GM12864 (cell line): ENCODE measurements at regions not wholly inside any gene's neighbourhood (a gene's known extent, or its start where the extent isn't known, plus 50 kb on each side); places are given as distances from the start of the nearest gene placed in this dataset.

Experiments
- DNase-seq: peaks from one replicate; pipeline ENCODE4 v3.0.0-alpha.2; 2011; ENCODE audit warnings: low read depth
- H3K4me3 ChIP-seq: 2 replicates; pipeline ENCODE4 v1.5.1; 2011; ENCODE audit warnings: mild to moderate bottlenecking, low read depth, low read length, control low read depth
- CTCF ChIP-seq: IDR thresholded peaks from 2 replicates; pipeline ENCODE4 v1.5.1; 2011; ENCODE audit warnings: low read depth, mild to moderate bottlenecking, moderate library complexity, low read length, control low read depth, inconsistent platforms; ENCODE audit errors: missing control alignments

DNA sequence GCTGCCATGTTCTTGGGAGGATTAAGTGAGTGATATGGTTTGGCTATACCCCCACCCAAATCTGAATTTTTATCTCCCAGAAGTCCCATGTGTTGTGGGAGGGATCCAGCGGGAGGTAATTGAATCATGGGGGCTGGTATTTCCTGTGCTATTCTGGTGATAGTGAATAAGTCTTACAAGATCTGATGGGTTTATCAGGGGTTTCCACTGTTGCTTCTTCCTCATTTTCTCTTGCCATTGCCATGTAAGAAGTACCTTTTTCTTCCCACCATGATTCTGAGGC is 291.4 kb downstream of the KCNS3 start:
- H3K4me3 ChIP-seq = no peak overlapping the region
- DNase-seq = no peak
- TF ChIP-seq CTCF = no peak

DNA sequence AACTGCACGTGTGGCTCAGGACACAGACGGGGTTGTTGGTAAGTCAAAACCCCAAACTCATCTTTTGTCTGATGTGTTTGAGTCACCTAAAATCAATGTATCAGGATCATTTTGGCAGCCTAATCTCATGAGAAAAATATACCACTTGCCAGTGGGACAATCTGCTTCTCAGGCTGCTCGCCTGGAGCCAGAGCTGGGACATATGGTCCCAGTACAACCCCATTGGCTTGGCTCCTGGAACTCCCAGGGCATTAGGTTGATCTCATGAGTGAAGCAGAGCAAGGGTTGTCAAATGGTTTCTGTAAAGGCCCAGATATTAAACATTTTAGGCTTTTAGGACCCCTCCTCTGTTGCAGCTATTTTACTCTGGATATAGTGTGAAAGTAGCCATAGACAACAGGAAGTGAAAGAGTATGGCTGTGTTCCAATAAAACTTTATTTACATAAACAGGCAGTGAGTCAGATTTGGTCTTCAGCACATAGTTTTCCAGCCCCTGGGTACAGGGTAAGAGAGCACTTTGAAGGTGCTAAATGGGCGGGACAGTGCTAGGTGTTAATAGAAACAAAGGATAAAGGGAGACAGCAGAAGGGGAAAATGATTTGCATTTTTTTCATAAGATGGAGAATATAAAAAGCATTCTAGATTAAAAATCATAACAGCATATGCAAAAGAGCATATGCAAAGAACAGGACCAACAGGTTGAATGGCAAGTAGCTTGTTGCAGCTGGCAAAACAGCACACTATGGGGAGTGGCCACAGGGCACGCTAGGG is 290.8 kb downstream of the KCNS3 start:
- no peak for DNase-seq
- no peak for TF ChIP-seq CTCF
- H3K4me3 ChIP-seq = no peak overlapping the region

- DNase-seq = no peak
- TF ChIP-seq CTCF = no peak
- H3K4me3 ChIP-seq = no peak overlapping the region
Observed at GRCh38 chr2:18167871-18168270, 289.4 kb downstream of the KCNS3 start.

- no peak for DNase-seq
- no peak for TF ChIP-seq CTCF
- no peak overlapping the region for H3K4me3 ChIP-seq
Observed at GRCh38 chr2:18161681-18162080, 283.2 kb downstream of the KCNS3 start.

- DNase-seq = no peak
- TF ChIP-seq CTCF = no peak
- no peak overlapping the region for H3K4me3 ChIP-seq
Observed at GRCh38 chr2:18159896-18160295, 281.4 kb downstream of the KCNS3 start.

- H3K4me3 ChIP-seq = no peak overlapping the region
- no peak for TF ChIP-seq CTCF
- no peak for DNase-seq
Observed at GRCh38 chr2:18156421-18156820, 278.0 kb downstream of the KCNS3 start.

DNA sequence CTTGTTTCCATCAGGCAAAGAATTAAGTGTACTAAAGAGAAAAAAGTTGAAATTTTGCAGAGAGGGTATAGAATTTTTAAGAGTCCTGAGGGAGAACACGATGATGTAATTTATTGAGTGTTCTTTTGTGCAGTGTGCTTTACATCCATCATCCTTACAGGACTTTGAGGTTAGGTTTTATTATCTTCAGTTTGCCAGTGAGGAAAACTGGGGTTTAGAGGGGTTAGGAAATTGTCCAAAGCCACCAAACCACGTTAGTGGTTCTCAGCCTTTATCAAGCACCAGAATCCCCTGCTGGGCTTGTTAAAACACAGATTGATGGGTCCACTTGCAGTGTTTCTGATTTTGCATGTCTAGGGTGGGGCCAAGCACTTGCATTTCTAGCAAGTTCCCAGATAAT is 277.5 kb downstream of the KCNS3 start:
- no peak overlapping the region for H3K4me3 ChIP-seq
- no peak for TF ChIP-seq CTCF
- DNase-seq = no peak
